GM19240 (cell line): ENCODE measurements at regions not wholly inside any gene's neighbourhood (a gene's known extent, or its start where the extent isn't known, plus 50 kb on each side); places are given as distances from the start of the nearest gene placed in this dataset.

Experiments
- DNase-seq: peaks from one replicate; pipeline ENCODE4 v3.0.0; 2011; ENCODE audit warnings: low spot score; ENCODE audit not compliant: insufficient read length

GRCh38 chr20:60064554-60065196 lies 106.5 kb downstream of the CDH26 start:
- no peak for DNase-seq

GRCh38 chr20:60065741-60066437 lies 107.7 kb downstream of the CDH26 start:
- DNase-seq, result no peak

- no peak for DNase-seq
These were observed 108.2 kb downstream of the CDH26 start for GRCh38 chr20:60066438-60066823.

- no peak for DNase-seq
These were observed 110.3 kb downstream of the CDH26 start for GRCh38 chr20:60068509-60068908.

DNA sequence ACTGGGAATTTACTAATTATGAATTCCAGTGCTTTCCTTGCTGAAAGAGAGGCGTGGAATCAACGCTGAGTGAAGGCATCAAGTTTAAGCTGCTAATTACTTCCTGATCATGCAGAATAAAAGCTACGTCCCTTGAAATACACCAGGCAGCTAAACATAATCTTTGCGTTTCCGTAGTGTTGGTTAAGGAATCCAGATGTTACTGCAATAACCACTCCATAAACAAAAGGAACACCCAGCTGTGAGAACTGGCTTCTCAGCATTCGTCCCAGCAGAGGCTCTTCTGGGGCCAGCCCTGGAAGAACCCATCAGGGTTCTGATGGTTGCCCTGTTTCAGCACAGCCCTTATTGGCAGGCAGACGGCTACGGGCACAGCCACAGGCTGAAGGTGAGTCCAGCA lies 111.4 kb downstream of the CDH26 start:
- no peak for DNase-seq

DNA sequence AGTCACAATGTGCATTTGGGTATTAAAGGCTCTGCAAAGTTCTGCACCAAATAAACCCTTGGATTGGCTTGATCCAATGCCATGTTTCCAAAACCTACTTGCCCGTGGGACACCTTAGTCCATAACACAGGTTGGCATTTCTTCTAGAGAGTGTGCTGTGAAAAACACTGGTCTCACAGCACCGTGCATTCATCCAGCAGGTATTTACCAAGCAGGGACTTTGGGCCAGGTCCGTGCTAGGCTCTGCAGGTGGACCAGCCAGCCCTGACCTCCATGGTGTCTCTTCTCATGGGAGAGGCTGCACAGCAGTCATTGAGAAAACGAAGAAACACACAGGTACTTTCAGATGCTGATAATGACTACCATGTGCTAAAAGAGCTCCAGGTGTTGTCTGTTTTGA lies 112.6 kb downstream of the CDH26 start:
- DNase-seq, result no peak

DNA sequence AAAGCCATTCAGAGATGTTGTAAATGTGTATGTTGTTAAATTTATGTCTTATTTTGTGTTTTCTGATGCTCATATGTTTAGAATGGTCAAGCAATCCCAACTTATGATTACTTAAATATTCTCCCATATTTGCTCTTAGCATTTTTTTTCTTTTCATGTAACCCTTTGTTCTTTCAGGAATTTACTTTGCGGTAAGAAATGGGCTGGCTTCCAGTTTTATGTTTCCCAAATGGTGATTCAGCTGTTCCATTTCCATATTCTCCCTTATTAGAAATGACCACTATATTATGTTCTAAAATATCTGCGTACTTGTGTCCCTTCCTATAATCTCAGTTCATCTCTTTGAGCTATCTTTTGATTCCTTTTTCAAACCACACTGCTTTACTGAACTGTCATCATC lies 113.7 kb downstream of the CDH26 start:
- no peak for DNase-seq

DNA sequence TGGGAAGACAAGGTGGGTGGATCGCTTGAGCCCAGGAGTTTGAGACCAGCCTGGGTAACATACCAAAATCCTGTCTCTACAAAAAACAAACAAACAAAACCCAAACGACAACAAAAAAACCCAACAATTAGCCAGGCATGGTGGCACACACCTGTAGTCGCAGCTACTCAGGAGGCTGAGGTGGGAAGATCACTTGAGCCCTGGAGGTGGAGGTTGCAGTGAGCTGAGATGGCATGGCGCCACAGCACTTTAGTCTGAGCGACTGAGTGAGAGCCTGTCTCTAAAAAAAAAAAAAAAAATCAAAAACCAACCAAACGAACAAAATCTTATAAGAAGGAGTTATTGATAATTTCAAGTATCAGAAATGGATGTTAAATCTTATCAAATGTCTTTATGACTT lies 114.9 kb downstream of the CDH26 start:
- no peak for DNase-seq

- DNase-seq, result no peak
These were observed 115.3 kb downstream of the CDH26 start for GRCh38 chr20:60073504-60073903.

DNA sequence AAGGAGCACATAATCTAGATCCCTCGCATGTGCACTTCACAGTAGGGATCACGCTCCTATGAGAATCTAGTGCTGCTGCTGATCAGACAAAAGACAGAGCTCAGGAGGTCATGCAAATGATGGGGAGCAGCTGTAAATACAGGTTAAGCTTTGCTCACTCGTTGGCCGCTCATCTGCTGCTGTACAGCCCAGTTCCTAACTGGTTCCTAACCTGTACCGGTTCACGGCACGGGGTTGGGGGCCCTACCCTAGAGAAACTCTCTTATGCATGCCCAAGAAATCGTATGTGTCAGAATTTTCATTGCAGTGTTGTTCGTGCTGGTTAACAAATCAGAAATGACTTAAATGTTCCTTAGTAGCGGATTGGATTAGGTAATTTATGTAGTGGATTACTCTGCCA lies 116.1 kb downstream of the CDH26 start:
- no peak for DNase-seq

- DNase-seq, result no peak
These were observed 120.4 kb downstream of the CDH26 start for GRCh38 chr20:60078351-60079250.

DNA sequence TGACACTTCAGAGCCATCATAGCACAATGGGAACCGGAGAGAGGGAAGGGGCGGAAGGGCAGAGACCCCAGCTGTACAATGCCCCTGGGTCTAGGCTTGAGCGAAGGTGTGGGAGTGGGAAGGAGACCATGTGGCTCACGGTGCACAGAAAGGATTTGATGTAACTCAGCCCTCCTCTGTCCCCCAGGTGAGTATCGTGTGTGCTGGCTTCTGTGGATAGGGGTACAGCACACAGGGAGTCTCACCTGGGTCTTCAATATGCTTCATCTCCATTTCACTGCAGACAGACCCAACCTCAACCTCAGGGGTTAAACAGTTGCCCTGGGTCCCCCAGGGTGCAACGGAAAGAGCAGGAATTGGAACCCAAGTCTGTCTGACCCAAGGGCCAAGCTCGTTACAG lies 122.2 kb downstream of the CDH26 start:
- DNase-seq, result no peak

DNA sequence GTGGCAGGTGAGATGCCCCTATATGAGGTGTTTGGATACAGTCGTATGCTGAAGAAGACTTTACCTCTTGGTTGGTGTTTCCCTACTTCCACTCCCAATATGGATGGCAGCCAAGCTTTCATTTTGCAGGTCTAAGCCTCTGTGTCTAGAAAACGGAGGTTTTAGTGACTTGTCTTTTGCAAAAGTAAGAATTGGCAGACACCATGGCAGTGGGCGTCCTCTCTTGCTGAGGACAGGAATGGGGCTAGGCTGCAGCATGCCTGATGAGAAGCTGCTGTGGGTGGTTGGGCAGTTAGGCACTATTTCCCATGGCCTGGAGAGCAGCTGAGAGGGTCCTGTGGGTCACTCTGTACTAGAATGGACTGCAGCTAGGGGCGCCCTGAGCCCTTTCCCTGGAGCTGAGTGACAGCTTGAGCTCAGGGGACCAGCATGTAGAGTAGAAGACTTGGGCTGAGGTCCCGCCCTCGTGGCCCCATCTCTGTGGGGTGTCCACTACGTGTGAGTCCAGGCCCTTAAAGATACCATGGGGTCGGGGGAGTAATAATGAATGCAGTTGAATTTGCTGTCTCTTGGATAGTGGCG lies 127.4 kb downstream of the CDH26 start:
- DNase-seq, result no peak

DNA sequence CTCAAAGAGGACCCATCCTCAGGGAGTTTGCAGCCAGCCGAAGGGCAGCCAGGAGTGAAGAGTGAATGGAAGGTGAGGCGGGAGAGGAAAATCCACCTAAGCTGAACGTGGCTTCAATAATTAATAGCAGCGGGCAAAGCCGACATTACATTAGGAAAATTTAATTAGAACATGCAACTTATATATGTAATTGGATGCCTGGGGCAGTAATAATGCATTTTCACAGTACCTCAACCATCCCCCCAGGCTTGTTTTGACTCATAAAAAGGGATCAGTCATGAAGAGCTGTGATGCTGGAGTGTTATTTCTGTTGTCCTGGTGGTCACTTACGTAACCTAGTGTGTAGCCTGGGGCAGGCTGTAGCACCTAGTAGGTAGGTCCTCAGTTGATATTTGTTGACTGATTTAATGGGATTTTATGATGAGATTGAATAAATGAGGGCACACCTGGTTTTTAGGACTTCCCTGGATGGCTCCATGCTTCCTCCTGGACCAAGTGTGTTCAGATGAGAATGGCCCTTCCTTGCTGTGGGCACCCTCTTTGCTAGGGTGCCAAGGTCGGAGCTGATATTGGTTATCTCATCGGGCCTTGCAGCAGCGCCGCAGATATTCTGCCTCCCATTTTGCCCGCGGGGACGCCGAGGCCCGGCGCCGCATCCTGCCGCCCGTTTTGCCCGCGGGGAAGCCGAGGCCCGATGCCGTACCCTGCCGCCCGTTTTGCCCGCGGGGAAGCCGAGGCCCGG lies 128.8 kb downstream of the CDH26 start:
- DNase-seq, result no peak

- no peak for DNase-seq
These were observed 129.4 kb downstream of the CDH26 start for GRCh38 chr20:60087563-60088105.

GRCh38 chr20:60088236-60088635 lies 130.0 kb downstream of the CDH26 start:
- DNase-seq, result no peak

- DNase-seq, result no peak
These were observed 132.4 kb downstream of the CDH26 start for GRCh38 chr20:60090631-60091030.

DNA sequence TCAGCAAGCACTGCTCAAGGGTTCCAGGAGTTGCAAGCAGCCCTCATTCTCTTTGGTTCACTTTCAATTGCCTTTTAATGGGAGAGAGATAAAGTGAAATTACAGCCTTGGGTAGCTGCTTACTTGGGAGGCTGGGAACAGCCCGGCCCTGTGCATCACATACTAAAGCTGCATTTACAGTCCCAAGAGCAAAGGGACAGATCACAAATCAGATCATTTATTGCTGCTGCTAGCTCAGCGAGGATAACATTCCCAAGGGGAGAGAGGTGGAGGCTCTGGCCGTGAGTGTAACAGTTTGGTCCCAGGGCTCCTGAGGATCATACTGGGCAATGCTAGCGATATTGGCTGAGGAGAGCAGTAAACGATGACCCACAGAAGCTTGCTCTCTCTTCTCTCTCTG lies 133.1 kb downstream of the CDH26 start:
- no peak for DNase-seq

DNA sequence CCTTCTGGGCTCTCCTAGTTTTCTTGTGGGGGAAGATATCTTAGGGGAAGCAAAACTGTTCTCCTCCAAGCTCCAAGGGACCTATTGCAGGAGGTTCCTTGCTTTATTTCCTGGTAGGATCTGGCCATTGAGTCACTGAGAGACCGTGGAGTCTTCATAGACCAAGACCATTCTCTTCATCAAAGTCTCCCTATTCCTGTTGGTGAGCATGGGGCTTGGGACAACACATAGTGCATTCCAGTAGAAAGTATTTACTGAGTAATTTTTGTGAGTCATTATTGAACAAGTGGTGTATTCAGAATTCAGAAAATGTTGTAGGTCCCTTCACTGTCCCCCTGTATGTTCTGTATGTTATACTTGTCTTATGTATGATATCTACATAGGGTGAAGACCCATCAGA lies 133.6 kb downstream of the CDH26 start:
- DNase-seq, result no peak

DNA sequence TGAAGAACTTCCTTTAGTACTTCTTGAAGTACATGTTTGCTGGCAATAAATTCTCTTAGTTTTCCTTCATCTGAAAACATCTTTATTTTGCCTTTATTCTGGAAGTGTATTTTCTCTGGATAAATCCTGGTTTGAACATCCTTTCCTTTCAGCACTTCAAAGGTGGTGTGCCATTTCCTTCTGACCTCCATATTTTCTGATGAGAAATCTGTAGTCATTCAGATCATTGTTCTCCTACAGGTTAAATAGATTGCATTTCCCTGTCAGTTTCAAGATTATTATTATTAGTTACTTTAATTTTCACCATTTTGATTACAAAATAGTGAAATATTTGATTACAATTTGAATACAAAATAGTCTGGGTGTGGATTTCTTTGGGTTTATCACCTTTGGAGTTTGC lies 134.5 kb downstream of the CDH26 start:
- DNase-seq, result no peak

GRCh38 chr20:60095456-60095855 lies 137.2 kb downstream of the CDH26 start:
- DNase-seq, result no peak
